ENCODE measurements at regions not wholly inside any gene's neighbourhood (a gene's known extent, or its start where the extent isn't known, plus 50 kb on each side); places are given as distances from the start of the nearest gene placed in this dataset.

DNA sequence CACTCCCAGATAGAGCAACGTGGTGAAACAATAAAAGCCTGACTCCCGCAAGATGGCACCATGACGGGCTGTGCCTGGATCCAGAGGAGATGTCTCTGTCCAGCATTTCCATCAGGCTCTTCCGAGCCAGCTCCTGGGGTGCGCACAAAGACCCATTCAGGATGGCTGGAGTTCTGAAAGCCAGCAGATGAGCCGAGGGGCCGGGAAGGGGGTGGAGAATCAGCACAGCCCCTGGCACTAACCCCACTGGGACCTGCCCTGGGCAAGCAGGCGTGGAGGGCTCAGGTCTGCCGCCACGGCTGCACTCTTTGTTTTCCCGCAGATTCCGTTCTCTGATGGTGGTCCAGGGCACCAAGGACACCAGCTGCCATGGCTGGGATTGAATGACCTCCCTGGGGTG, 97.2 kb upstream of the BLID start:
- H3K4me1 ChIP-seq (ENCODE audit: control insufficient read depth, insufficient read depth, low read length) = peaks cover 17% of the 10 kb centered on the region
- H3K27ac ChIP-seq (ENCODE audit: low read depth, low read length) = no peak overlapping the region
- H3K9me3 ChIP-seq (ENCODE audit: control insufficient read depth, insufficient read depth, low read depth, low read length) = no peaks in the 10 kb centered on the region
- no peaks in the 10 kb centered on the region for H3K27me3 ChIP-seq (ENCODE audit: control insufficient read depth, insufficient read depth, low read length)
- H3K9ac ChIP-seq (ENCODE audit: low read length) = no peak overlapping the region
- H3K4me3 ChIP-seq (ENCODE audit: low read depth, low read length) = no peak overlapping the region
- no peaks in the 10 kb centered on the region for H3K36me3 ChIP-seq (ENCODE audit: control insufficient read depth, insufficient read depth, low read length)

DNA sequence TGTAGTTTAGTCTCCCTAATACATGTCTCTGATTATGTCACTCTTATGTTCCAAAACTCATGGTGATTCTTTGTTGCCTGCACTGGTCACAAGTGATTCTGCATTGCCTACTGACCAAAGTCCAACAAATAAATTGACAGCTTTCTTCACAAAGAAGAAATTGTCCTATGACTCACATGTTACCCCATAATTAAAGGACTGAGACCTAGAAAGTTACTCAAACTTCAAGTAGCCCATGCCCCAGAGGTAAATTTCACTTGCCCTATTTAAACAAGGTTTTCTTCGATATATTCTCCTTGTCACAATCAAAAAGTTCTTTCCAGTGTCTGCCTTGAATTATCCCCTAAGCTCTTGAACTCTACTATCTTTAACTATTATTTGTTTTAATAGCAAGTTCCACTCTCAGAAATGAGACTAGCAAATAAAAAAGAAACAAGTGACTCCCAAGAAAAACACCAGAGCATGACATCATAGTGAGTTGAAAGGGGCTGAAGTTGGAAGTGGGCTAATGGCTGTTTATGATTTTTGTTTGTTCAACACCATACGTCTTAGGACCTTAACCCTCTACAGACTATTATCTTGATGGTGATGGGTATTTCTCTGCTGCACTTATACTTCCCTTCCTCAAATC, 94.5 kb upstream of the BLID start:
- no peak overlapping the region for H3K4me3 ChIP-seq (ENCODE audit: low read depth, low read length)
- peaks cover 7% of the 10 kb centered on the region for H3K4me1 ChIP-seq (ENCODE audit: control insufficient read depth, insufficient read depth, low read length)
- no peak overlapping the region for H3K9ac ChIP-seq (ENCODE audit: low read length)
- H3K27me3 ChIP-seq (ENCODE audit: control insufficient read depth, insufficient read depth, low read length) = no peaks in the 10 kb centered on the region
- no peaks in the 10 kb centered on the region for H3K9me3 ChIP-seq (ENCODE audit: control insufficient read depth, insufficient read depth, low read depth, low read length)
- H3K27ac ChIP-seq (ENCODE audit: low read depth, low read length) = no peak overlapping the region
- no peaks in the 10 kb centered on the region for H3K36me3 ChIP-seq (ENCODE audit: control insufficient read depth, insufficient read depth, low read length)

DNA sequence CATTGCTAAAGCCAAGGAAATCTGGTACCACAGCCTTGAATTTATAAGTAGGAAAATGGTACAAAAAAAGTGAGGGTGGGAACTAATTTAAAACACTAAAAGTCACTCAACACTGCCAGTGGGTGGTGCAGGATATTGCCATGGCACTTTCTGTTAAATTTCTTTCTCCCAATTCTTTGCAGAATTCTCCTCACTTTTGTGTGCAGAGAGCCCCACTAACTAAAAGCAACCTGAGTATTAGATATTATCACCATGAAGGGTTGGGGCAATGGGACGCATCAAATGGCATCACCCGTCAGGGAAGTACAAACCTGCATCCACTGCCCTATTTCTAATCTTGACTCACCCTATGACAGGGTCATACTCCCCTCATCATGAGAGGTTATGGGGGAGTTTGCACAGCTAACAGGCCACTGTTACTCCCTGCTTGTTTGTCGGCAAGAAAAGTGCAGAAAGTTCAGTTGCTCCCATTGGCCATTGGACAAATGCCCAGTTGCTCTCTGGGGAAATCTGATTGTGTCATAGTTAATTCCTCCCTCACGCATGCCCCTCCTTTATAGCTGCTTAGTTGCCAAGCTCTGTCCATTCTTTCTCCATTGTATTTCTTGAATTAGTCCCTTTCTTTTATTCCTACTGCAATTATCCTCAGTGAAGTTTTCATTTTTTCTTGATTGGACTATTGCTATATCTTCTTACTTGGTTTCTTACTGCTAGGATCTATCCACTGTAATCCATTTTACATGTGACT, 93.8 kb upstream of the BLID start:
- Histone ChIP-seq H3K9me3 (ENCODE audit: control insufficient read depth, insufficient read depth, low read depth, low read length) (no peaks in the 10 kb centered on the region), H3K27ac (ENCODE audit: low read depth, low read length) (no peak overlapping the region), H3K36me3 (ENCODE audit: control insufficient read depth, insufficient read depth, low read length) (no peaks in the 10 kb centered on the region), H3K4me1 (ENCODE audit: control insufficient read depth, insufficient read depth, low read length) (peaks cover 2% of the 10 kb centered on the region), H3K4me3 (ENCODE audit: low read depth, low read length) (no peak overlapping the region), H3K27me3 (ENCODE audit: control insufficient read depth, insufficient read depth, low read length) (no peaks in the 10 kb centered on the region), H3K9ac (ENCODE audit: low read length) (no peak overlapping the region)

DNA sequence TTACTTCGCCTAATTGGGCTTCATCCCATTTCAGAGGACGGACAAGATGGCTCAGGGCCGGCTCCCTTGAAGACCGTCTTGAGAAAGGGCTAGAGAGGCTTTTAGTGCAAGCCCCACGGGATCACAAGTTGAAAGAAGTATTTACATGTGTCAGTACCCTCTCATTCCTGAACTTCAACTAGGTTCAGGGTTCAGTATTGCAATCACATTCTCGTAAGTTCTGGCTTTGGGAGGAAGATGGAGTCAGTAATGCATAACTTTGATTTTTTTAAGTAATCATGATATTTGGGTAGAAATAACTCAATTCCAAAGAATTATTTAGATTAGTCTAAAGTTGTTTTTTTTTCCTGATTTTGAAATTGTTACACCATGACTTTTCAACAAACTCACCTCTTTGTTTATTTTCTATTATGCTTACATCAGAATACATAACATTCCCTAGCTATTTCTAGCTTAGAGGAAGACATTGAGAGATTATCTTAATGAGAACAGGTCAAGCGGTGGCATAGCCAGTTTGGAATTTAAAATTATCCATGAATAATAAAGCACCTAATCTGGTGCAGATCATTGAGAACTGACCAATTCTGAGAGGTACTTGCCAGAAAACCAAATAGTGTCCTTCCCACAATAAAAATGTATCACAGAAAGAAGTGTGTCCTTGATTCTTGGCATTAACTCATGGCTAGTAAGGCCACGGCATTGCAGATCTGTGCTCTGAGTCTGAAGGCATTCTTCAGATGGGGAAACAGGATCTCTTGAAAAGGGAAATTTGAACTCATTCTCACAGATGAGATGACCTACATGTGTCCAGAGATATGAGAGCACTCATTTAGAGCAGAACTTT, 92.1 kb upstream of the BLID start:
- no peak overlapping the region for H3K27ac ChIP-seq (ENCODE audit: low read depth, low read length)
- H3K27me3 ChIP-seq (ENCODE audit: control insufficient read depth, insufficient read depth, low read length) = peaks cover 9% of the 10 kb centered on the region; the same call in 1 of the 2 replicates
- peaks cover 3% of the 10 kb centered on the region; the same call in 1 of the 2 replicates for H3K4me1 ChIP-seq (ENCODE audit: control insufficient read depth, insufficient read depth, low read length)
- no peak overlapping the region for H3K9ac ChIP-seq (ENCODE audit: low read length)
- no peaks in the 10 kb centered on the region for H3K36me3 ChIP-seq (ENCODE audit: control insufficient read depth, insufficient read depth, low read length)
- H3K4me3 ChIP-seq (ENCODE audit: low read depth, low read length) = no peak overlapping the region
- no peaks in the 10 kb centered on the region for H3K9me3 ChIP-seq (ENCODE audit: control insufficient read depth, insufficient read depth, low read depth, low read length)

DNA sequence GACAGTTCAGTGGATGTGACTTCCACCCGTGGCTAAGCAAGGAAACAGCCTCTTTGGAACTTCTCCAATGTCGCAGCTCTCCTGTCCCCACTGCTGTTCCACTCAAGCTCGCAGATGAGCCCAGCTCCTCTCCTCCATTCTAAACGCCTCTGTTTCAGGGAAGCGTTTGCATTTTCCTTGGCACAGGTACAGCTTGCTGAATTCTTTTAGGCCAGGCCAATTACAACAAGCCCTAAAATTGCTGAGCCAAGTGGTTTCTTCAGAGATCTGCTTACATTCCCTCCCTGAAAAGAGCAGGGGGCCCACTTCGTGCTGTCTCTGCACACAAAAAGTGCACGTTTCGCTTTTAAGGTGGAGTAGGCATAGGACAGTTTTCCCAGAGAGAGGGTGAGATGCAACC, 91.5 kb upstream of the BLID start:
- H3K9me3 ChIP-seq (ENCODE audit: control insufficient read depth, insufficient read depth, low read depth, low read length) = no peaks in the 10 kb centered on the region
- peaks cover 13% of the 10 kb centered on the region for H3K27me3 ChIP-seq (ENCODE audit: control insufficient read depth, insufficient read depth, low read length)
- H3K4me3 ChIP-seq (ENCODE audit: low read depth, low read length) = no peak overlapping the region
- H3K4me1 ChIP-seq (ENCODE audit: control insufficient read depth, insufficient read depth, low read length) = peaks cover 8% of the 10 kb centered on the region
- no peaks in the 10 kb centered on the region for H3K36me3 ChIP-seq (ENCODE audit: control insufficient read depth, insufficient read depth, low read length)
- H3K9ac ChIP-seq (ENCODE audit: low read length) = no peak overlapping the region
- H3K27ac ChIP-seq (ENCODE audit: low read depth, low read length) = no peak overlapping the region

DNA sequence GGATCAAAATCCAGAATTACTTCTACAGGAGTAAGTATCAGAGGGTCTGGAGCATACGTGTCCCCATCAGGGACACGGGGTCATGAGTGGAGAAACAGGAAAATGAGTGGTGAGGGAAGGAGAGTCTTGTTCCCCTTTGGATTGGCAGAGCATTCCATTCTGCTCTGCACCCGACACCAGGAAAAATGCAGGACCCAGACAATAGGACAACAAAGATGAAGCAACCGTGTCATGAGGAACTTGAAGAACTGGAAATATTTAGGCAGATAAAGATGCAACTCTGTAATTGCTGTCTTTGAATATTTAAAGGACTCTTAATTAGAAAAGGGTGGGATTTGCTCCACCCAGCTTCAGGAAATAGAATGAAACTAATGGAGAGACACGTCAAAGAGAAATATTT, 89.0 kb upstream of the BLID start:
- Histone ChIP-seq H3K27ac (ENCODE audit: low read depth, low read length) (no peak overlapping the region), H3K4me3 (ENCODE audit: low read depth, low read length) (no peak overlapping the region), H3K4me1 (ENCODE audit: control insufficient read depth, insufficient read depth, low read length) (peaks cover 12% of the 10 kb centered on the region), H3K9ac (ENCODE audit: low read length) (no peak overlapping the region), H3K36me3 (ENCODE audit: control insufficient read depth, insufficient read depth, low read length) (no peaks in the 10 kb centered on the region), H3K9me3 (ENCODE audit: control insufficient read depth, insufficient read depth, low read depth, low read length) (no peaks in the 10 kb centered on the region), H3K27me3 (ENCODE audit: control insufficient read depth, insufficient read depth, low read length) (peaks cover 19% of the 10 kb centered on the region)

DNA sequence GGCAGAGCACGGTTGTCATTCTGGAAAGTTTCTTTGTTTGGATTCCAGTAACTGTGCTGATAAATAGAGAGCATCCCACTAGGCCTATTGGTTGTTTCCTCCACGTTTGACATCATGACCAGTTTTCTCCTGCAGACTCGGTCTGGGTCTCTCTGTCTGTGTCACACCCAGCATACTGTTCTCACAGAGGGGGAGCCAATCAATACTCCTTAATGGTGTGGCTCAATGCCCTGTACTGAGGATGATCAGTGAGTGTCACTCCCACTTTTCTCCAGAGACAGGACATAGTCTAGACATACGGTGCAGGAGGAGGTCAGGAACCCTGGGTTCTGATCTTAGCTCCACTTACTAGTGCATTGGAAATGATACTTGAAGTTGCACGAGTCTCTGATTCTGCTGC, 88.2 kb upstream of the BLID start:
- Histone ChIP-seq H3K4me1 (ENCODE audit: control insufficient read depth, insufficient read depth, low read length) (peaks cover 12% of the 10 kb centered on the region), H3K9ac (ENCODE audit: low read length) (no peak overlapping the region), H3K27ac (ENCODE audit: low read depth, low read length) (no peak overlapping the region), H3K4me3 (ENCODE audit: low read depth, low read length) (no peak overlapping the region), H3K27me3 (ENCODE audit: control insufficient read depth, insufficient read depth, low read length) (peaks cover 19% of the 10 kb centered on the region), H3K9me3 (ENCODE audit: control insufficient read depth, insufficient read depth, low read depth, low read length) (no peaks in the 10 kb centered on the region), H3K36me3 (ENCODE audit: control insufficient read depth, insufficient read depth, low read length) (no peaks in the 10 kb centered on the region)

DNA sequence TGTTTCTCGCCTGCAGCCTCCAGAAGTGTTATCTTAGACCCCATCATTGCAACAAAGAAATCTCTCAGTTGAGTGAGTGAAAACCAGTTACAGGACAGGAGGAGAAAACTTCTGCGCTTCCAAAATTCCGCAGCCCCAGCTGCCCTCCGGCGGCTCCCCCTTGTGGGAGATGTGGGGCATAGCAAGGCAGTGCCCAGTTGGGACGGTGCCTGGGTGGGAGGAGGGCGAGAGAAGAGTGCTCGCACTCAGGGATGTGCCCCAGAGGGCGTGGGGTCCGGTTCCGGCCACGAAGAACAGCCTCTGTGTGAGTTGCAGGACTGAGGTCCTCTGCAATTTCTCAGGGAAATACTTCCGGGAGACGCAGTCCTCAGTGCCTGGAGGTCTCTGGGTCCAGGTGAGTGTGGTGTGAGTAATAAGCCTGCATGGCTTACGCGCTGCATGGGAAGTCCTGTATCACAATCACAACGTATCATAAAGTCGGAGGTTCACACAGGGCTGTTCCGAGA, 87.0 kb upstream of the BLID start:
- no peak overlapping the region for H3K9ac ChIP-seq (ENCODE audit: low read length)
- H3K4me3 ChIP-seq (ENCODE audit: low read depth, low read length) = peak overlapping the region; percentile 44
- peaks cover 12% of the 10 kb centered on the region for H3K4me1 ChIP-seq (ENCODE audit: control insufficient read depth, insufficient read depth, low read length)
- peaks cover 19% of the 10 kb centered on the region for H3K27me3 ChIP-seq (ENCODE audit: control insufficient read depth, insufficient read depth, low read length)
- no peak overlapping the region for H3K27ac ChIP-seq (ENCODE audit: low read depth, low read length)
- no peaks in the 10 kb centered on the region for H3K36me3 ChIP-seq (ENCODE audit: control insufficient read depth, insufficient read depth, low read length)
- H3K9me3 ChIP-seq (ENCODE audit: control insufficient read depth, insufficient read depth, low read depth, low read length) = no peaks in the 10 kb centered on the region

DNA sequence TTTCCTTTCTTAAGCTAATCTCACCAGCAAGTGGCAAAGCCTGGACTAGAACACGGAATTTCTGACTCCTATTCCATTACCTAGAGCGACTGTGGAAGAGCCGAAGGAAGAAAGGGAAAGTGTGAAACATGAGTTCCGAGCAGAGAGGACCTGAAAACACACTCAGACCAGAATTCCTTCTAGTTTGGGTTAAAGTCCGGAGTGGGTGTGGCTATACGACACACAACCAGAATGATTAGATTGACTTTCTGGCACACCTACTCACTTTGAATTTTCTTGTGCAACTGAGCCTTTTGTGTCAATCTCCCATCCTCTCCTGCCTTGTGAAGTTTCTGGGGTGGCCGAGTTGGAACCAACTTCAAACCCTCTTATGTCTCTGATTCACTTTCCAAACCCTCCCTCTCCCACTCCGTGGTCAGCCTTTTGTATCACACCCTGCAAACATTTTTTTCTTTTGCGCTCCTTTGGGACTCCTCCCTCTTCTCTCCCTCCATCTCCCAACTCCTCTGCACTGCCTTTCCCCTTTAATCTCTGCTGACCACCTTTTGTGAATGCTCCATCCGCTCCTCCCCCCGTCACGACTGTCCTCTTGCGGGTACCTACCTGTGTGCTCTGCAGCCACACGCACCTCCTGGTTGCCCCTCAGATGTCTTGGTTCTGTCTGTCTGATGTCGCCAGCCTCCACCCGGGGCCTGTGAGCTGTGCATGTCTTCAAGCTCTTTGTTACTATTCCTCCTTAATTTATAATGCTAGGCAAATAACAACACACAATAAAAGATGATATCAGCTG, 86.3 kb upstream of the BLID start:
- H3K27me3 ChIP-seq (ENCODE audit: control insufficient read depth, insufficient read depth, low read length) = peaks cover 19% of the 10 kb centered on the region
- peak overlapping the region; percentile 26; the same call in 1 of the 2 replicates for H3K4me3 ChIP-seq (ENCODE audit: low read depth, low read length)
- no peaks in the 10 kb centered on the region for H3K36me3 ChIP-seq (ENCODE audit: control insufficient read depth, insufficient read depth, low read length)
- no peaks in the 10 kb centered on the region for H3K9me3 ChIP-seq (ENCODE audit: control insufficient read depth, insufficient read depth, low read depth, low read length)
- no peak overlapping the region for H3K27ac ChIP-seq (ENCODE audit: low read depth, low read length)
- peak overlapping the region; percentile 2 for H3K9ac ChIP-seq (ENCODE audit: low read length)
- peaks cover 12% of the 10 kb centered on the region for H3K4me1 ChIP-seq (ENCODE audit: control insufficient read depth, insufficient read depth, low read length)

DNA sequence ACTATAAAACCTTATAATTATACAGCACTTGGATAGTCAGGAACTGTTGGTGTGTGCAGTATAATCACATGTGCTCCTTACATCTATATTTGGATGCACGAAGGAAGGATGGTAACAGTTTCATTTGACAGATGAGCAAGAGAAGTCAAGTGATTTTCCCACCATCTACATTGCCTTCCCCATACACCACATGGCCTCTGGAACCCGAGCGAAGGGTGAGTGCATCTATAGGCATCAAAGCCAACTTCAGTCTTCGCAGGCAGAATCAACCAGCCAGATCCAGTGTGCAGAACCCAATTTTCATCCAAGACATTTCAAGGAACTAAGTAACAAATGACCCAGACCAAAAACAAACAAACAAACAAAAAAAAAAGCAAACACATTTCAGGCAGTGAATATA, 85.1 kb upstream of the BLID start:
- Histone ChIP-seq H3K36me3 (ENCODE audit: control insufficient read depth, insufficient read depth, low read length) (no peaks in the 10 kb centered on the region), H3K4me3 (ENCODE audit: low read depth, low read length) (no peak overlapping the region), H3K4me1 (ENCODE audit: control insufficient read depth, insufficient read depth, low read length) (peaks cover 12% of the 10 kb centered on the region), H3K9ac (ENCODE audit: low read length) (no peak overlapping the region), H3K9me3 (ENCODE audit: control insufficient read depth, insufficient read depth, low read depth, low read length) (no peaks in the 10 kb centered on the region), H3K27ac (ENCODE audit: low read depth, low read length) (no peak overlapping the region), H3K27me3 (ENCODE audit: control insufficient read depth, insufficient read depth, low read length) (peaks cover 19% of the 10 kb centered on the region)

Data from HUES6 (cell line).